Small intestine (tissue), 7 donors: ENCODE measurements at regions not wholly inside any gene's neighbourhood (a gene's known extent, or its start where the extent isn't known, plus 50 kb on each side); places are given as distances from the start of the nearest gene placed in this dataset.

ENCODE experiments used
- DNase-seq, 2 donors: peaks; one replicate each; pipeline versions ENCODE4 v3.0.0 to v3.0.0-alpha.2; 2013
- FAIRE-seq: peaks from 2 replicates; lab custom pipeline; 2012; peaks lifted over from hg19 to GRCh38; lab: Jason Lieb, UNC
- H3K27ac ChIP-seq, 3 donors: one replicate each; pipeline ENCODE4 v1.5.1; 2013; ENCODE audit warnings: low read length in 2 of 3, mild to moderate bottlenecking in 2 of 3, control low read depth in 1 of 3, inconsistent platforms in 1 of 3, low read depth in 1 of 3, moderate library complexity in 1 of 3
- H3K27me3 ChIP-seq, 3 donors: one replicate each; pipeline ENCODE4 v1.6.1; 2013; ENCODE audit warnings: low read length in 3 of 3, inconsistent platforms in 1 of 3; ENCODE audit not compliant: control insufficient read depth in 3 of 3, insufficient read depth in 3 of 3
- H3K36me3 ChIP-seq, 3 donors: one replicate each; pipeline ENCODE4 v1.6.1; 2013; ENCODE audit warnings: low read length in 3 of 3, inconsistent platforms in 1 of 3, low read depth in 1 of 3, mild to moderate bottlenecking in 1 of 3, moderate library complexity in 1 of 3; ENCODE audit not compliant: control insufficient read depth in 3 of 3, insufficient read depth in 2 of 3
- H3K4me1 ChIP-seq, 3 donors: one replicate each; pipeline ENCODE4 v1.6.1; 2013; ENCODE audit warnings: low read length in 2 of 3, inconsistent platforms in 1 of 3, low read depth in 1 of 3, mild to moderate bottlenecking in 1 of 3, moderate library complexity in 1 of 3; ENCODE audit not compliant: control insufficient read depth in 3 of 3, insufficient read depth in 2 of 3
- H3K4me3 ChIP-seq, 3 donors: one replicate each; pipeline ENCODE4 v1.5.1; 2013; ENCODE audit warnings: low read length in 3 of 3, control low read depth in 1 of 3, inconsistent platforms in 1 of 3, low read depth in 1 of 3, mild to moderate bottlenecking in 1 of 3, moderate library complexity in 1 of 3
- H3K9me3 ChIP-seq, 2 donors: one replicate each; pipeline ENCODE4 v1.6.1; 2013; ENCODE audit warnings: low read depth in 1 of 2, low read length in 1 of 2; ENCODE audit not compliant: control insufficient read depth in 2 of 2, insufficient read depth in 1 of 2
- WGBS, 3 donors: extraction: QIAGEN DNeasy Blood & Tissue Kit; methylation state at CpG; one replicate each; pipeline ENCODE4 v1.1.7; 2013; 5-methylcytosine and 5-hydroxymethylcytosine counted together
- donor health status: healthy with polysubstance abuse.
- donor health status: control.
- donor health status: control.
- donor health status: Bipolar disorder and iron deficiency.
- donor health status: healthy.

GRCh38 chr13:58081301-58081820, 449.8 kb downstream of the PCDH17 start:
- no peaks in the 10 kb centered on the region for H3K36me3 ChIP-seq
- no peaks in the 10 kb centered on the region for H3K9me3 ChIP-seq
- DNase-seq (no peak), FAIRE-seq (no peak)
- H3K27ac ChIP-seq = no peak overlapping the region
- no peaks in the 10 kb centered on the region for H3K4me1 ChIP-seq
- 72 to 77% (median 74%) methylated on average over 3 of the region's 3 CpGs for WGBS, 3 donors
- H3K4me3 ChIP-seq = no peak overlapping the region
- no peaks in the 10 kb centered on the region for H3K27me3 ChIP-seq

DNA sequence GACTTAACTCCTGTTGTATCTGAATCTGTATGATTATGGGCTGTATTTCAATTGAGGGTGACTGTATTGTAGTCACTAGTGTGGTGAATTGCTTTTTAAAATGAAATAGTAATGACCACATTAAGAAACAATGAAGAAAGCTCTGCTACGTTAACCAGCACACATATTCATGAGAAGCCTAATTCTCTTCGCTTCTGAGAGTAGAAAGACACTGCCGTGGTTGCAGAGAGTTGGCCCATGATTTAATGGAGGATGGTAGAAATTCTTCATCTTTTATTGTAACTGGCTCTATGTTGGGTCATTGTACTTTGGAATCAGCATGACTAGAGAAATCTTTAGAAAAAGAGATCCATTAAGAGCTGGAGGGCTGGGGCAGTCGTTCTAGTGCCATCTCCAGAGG, 451.5 kb downstream of the PCDH17 start:
- DNase-seq = no peak
- no peak for FAIRE-seq
- H3K36me3 ChIP-seq = no peaks in the 10 kb centered on the region
- no peaks in the 10 kb centered on the region for H3K9me3 ChIP-seq
- WGBS, 3 donors = 67 to 73% (median 69%) methylated on average over 4 of the region's 4 CpGs
- no peaks in the 10 kb centered on the region for H3K27me3 ChIP-seq
- H3K4me1 ChIP-seq = no peaks in the 10 kb centered on the region
- H3K4me3 ChIP-seq = no peak overlapping the region
- no peak overlapping the region for H3K27ac ChIP-seq

DNA sequence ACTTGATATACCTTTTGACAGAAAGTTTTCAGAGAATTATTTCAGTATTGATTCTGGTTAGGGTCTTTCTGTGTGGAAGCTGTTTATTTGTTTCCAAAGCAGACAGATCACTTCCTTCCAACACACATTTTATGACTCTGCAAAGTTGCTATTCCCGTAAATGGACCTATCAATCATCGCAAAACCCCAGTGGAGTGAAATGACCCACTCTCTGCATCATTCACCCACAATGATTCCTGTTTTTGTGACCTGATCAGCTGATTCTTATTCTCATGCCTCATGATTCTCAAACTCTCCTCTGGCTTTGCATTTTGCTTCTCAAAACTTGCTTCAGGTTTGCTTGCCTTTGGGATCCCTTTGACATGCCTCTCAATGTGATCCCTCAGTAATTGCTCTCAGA, 453.7 kb downstream of the PCDH17 start:
- Histone ChIP-seq H3K27me3 (no peaks in the 10 kb centered on the region), H3K4me3 (no peak overlapping the region)
- 64 to 75% (median 73%) methylated on average over 2 of the region's 2 CpGs for WGBS, 3 donors

GRCh38 chr13:58085819-58086218, 454.3 kb downstream of the PCDH17 start:
- no peaks in the 10 kb centered on the region for H3K27me3 ChIP-seq
- FAIRE-seq (no peak), DNase-seq (no peak)
- H3K27ac ChIP-seq = no peak overlapping the region
- no peaks in the 10 kb centered on the region for H3K9me3 ChIP-seq
- 57 to 78% (median 59%) methylated on average over 3 of the region's 3 CpGs for WGBS, 3 donors
- no peak overlapping the region for H3K4me3 ChIP-seq
- no peaks in the 10 kb centered on the region for H3K4me1 ChIP-seq
- no peaks in the 10 kb centered on the region for H3K36me3 ChIP-seq

More for the DNA sequence above, 453.7 kb downstream of the PCDH17 start:
- Histone ChIP-seq H3K36me3 (no peaks in the 10 kb centered on the region), H3K27ac (no peak overlapping the region), H3K4me1 (no peaks in the 10 kb centered on the region), H3K9me3 (no peaks in the 10 kb centered on the region)
- DNase-seq (no peak), FAIRE-seq (no peak)

DNA sequence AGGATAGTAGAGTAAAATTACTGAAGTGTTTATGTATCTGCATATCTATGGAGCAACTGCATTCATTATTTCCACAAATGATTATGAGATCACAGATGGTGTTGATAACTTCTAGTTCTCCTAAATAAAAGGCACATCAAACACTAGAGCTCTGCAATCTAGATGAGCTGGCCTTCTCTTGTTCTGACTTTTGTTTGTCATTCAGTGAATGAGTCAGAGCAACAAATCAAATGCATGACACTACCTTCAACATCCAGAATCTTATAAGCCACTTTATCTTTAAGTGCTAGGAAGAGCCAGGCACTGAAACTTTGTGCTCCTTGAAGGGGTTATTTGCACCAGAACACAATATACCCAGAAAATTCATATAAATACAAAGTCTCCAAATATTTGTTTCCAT, 456.0 kb downstream of the PCDH17 start:
- Histone ChIP-seq H3K9me3 (no peaks in the 10 kb centered on the region), H3K27me3 (no peaks in the 10 kb centered on the region), H3K4me1 (no peaks in the 10 kb centered on the region), H3K4me3 (no peak overlapping the region), H3K36me3 (no peaks in the 10 kb centered on the region), H3K27ac (no peak overlapping the region)
- no peak for FAIRE-seq
- DNase-seq = no peak

DNA sequence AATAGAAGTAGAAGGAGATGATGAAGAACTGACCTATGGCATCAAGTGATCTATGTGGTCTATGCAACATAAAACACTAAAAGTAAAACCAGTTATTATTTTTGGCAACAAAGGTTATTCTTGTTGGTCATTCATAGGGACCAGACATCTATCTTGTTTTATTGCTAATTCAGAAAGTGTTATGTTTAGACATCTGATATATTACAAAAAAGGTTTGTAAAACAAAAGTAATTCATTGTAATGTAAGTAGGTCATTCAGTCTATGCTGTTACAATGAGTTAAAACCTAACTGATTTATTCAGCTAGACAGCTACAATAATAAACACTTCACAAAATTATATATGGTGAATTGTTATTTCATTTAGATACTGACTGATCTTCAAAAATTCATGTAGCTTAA, 461.9 kb downstream of the PCDH17 start:
- Histone ChIP-seq H3K27ac (no peak overlapping the region), H3K4me3 (no peak overlapping the region), H3K4me1 (no peaks in the 10 kb centered on the region), H3K36me3 (no peaks in the 10 kb centered on the region), H3K9me3 (no peaks in the 10 kb centered on the region), H3K27me3 (no peaks in the 10 kb centered on the region)
- FAIRE-seq (no peak), DNase-seq (no peak)

DNA sequence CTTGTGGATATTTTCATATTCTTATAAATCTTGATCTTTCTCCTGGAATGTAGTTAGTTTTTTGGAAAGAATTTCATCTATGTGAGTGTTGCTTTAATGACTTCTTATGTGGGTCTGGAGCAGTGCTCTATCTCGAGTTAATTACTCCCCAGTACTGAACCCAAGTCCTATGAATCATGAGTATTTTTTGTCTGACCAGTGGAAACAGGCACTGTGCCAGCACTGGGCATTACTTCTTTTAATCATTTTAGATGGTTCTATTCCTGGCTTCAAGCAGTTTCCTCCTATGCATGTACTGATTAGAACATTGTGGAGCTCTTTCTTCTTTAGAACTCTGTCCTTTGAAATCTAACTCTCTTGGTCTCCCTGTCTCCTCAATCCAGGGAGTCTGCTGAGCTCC, 466.3 kb downstream of the PCDH17 start:
- FAIRE-seq (no peak), DNase-seq (no peak)
- Histone ChIP-seq H3K27ac (no peak overlapping the region), H3K4me1 (no peaks in the 10 kb centered on the region), H3K4me3 (no peak overlapping the region), H3K9me3 (no peaks in the 10 kb centered on the region), H3K27me3 (no peaks in the 10 kb centered on the region), H3K36me3 (no peaks in the 10 kb centered on the region)
- 32 to 57% (median 35%) methylated on average over 1 of the region's 1 CpG for WGBS, 3 donors

- DNase-seq (no peak), FAIRE-seq (no peak)
- Histone ChIP-seq H3K36me3 (no peaks in the 10 kb centered on the region), H3K27me3 (no peaks in the 10 kb centered on the region), H3K4me1 (no peaks in the 10 kb centered on the region), H3K9me3 (no peaks in the 10 kb centered on the region), H3K27ac (no peak overlapping the region), H3K4me3 (no peak overlapping the region)
- WGBS, 3 donors = 14 to 34% (median 20%) methylated on average over 1 of the region's 1 CpG
Measured at GRCh38 chr13:58119351-58119750, 487.8 kb downstream of the PCDH17 start.

GRCh38 chr13:58119804-58120203, 488.3 kb downstream of the PCDH17 start:
- Histone ChIP-seq H3K27ac (no peak overlapping the region), H3K4me1 (no peaks in the 10 kb centered on the region), H3K4me3 (no peak overlapping the region), H3K27me3 (no peaks in the 10 kb centered on the region), H3K36me3 (no peaks in the 10 kb centered on the region), H3K9me3 (no peaks in the 10 kb centered on the region)
- no peak for FAIRE-seq
- no peak for DNase-seq
- 63 to 83% (median 63%) methylated on average over 2 of the region's 2 CpGs for WGBS, 3 donors
